ENCODE measurements at regions not wholly inside any gene's neighbourhood (a gene's known extent, or its start where the extent isn't known, plus 50 kb on each side); places are given as distances from the start of the nearest gene placed in this dataset.
"Not testable (repeated sequence)": the region's sequence is repeated elsewhere in the genome, so short reads cannot be mapped to it uniquely, and the experiment has no call there.

DNA sequence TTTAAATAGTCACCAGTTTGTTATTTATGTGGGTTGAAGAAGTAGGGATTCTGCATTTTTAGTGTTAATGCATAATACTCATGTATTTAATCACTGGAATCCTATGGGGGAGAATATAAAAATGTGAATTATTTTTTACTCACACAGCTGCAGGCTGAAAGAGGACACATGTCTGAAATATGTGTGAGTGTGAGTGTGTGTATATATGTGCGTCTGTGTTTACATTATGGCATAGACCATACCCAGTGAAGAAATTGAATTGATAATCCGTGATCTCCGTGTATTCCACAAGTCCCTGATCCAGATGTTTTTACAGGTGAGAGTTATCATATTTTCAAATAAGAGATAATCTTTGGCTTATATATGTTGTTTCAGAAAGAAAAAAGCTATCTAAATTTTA, 225.3 kb downstream of the ICOS start:
- no peak for DNase-seq (ENCODE audit: low read depth)
- TF ChIP-seq, protein P1, sequence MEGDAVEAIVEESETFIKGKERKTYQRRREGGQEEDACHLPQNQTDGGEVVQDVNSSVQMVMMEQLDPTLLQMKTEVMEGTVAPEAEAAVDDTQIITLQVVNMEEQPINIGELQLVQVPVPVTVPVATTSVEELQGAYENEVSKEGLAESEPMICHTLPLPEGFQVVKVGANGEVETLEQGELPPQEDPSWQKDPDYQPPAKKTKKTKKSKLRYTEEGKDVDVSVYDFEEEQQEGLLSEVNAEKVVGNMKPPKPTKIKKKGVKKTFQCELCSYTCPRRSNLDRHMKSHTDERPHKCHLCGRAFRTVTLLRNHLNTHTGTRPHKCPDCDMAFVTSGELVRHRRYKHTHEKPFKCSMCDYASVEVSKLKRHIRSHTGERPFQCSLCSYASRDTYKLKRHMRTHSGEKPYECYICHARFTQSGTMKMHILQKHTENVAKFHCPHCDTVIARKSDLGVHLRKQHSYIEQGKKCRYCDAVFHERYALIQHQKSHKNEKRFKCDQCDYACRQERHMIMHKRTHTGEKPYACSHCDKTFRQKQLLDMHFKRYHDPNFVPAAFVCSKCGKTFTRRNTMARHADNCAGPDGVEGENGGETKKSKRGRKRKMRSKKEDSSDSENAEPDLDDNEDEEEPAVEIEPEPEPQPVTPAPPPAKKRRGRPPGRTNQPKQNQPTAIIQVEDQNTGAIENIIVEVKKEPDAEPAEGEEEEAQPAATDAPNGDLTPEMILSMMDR (IDR thresholded peaks at IDR 0.05; ENCODE audit: low read length, missing control alignments) = no peak
- no peak overlapping the region for H3K4me3 ChIP-seq (replicated peaks; ENCODE audit: low read depth, low read length)

DNA sequence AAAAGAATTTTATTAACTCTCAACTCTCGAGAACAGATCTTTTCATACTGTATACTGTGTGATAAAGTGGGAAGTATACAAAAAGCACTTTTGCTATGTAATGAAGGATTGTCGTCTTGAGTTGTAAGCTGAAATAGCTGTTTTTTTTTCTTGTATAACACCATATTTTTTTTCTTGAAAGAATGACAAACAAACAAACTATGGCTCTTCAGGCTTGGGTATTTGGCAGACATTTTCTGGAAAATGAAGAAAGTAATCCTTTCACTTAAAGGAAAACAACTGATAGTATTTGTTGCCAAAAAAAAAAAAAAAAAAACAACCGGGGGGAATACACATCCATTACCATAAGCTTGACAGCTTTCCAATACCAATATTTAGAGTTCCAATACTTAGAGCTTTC, 230.4 kb downstream of the ICOS start:
- no peak for DNase-seq (ENCODE audit: low read depth)
- no peak overlapping the region for H3K4me3 ChIP-seq (replicated peaks; ENCODE audit: low read depth, low read length)
- TF ChIP-seq, protein P1 (IDR thresholded peaks at IDR 0.05; ENCODE audit: low read length, missing control alignments) = no peak

DNA sequence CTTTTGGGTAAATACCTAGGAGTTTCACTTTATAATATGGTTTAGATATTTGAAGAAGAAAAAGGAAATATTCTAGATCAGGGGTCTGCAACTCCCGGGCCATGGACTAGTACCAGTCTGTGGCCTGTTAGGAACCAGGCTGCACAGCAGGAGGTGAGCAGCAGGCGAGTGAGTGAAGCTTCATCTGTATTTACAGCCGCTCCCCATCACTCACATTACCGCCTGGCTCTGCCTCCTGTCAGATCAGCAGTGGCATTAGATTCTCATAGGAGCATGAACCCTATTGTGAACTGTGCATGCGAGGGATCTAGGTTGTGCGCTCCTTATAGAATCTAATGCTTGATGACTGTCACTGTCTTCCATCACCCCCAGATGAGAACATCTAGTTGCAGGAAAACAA, 231.1 kb downstream of the ICOS start:
- not testable (repeated sequence) for H3K4me3 ChIP-seq (replicated peaks; ENCODE audit: low read depth, low read length); DNase-seq (ENCODE audit: low read depth)

DNA sequence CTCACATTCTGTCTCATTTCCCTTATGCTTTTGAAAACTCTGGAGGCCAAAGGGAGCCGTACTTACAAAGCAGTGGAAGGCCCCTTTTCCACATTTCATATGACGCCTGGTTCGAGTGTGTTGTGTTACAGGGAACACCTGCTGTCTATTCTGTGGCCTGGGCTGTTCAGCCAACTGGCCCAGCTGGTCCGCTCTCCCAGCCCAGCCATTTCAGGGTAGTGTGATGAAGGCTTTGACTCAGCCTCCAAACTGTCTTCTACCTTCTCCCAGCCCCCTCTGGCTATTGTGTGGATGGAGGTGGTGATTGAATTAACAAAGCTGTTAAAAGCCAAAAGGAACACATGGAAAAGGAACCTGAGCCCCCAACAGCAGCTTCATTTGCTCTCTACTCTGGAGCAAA, 233.8 kb downstream of the ICOS start:
- TF ChIP-seq, protein P1 (IDR thresholded peaks at IDR 0.05; ENCODE audit: low read length, missing control alignments) = no peak
- H3K4me3 ChIP-seq (replicated peaks; ENCODE audit: low read depth, low read length) = no peak overlapping the region
- no peak for DNase-seq (ENCODE audit: low read depth)

DNA sequence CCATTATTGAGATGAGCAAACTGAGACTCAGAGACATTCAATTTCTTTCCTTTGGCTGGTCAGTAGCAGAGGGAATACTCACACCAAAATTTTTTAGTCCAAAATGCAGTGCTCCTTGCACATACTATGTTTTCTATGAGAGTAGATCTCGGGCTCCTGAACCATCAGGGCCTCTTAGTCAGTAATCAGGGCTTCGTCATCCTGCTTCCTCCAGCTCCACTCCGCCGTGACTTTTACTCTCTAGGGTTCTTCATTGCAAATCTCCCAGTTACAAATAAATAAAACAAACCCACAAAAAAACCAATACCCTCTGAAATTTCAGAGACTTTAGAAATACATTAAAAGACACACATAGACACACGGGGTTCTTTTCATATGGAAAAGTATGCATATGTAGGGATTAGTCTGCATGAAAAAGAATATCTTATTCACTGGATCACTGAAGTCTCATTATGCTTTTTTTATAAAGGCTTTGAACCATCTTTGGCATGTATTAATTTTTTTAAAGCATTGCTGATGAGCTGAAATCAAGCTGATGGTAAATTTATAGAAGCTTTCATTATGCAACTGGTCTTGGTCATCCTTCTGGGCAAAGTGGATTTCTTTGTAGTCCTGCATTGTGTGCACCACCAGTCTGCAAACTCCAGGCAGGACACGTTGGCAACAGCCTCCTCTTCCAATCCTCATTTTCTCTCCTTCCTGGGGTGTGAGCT, 235.0 kb downstream of the ICOS start:
- TF ChIP-seq, protein P1 (IDR thresholded peaks at IDR 0.05; ENCODE audit: low read length, missing control alignments) = no peak
- H3K4me3 ChIP-seq (replicated peaks; ENCODE audit: low read depth, low read length) = no peak overlapping the region
- no peak for DNase-seq (ENCODE audit: low read depth)

DNA sequence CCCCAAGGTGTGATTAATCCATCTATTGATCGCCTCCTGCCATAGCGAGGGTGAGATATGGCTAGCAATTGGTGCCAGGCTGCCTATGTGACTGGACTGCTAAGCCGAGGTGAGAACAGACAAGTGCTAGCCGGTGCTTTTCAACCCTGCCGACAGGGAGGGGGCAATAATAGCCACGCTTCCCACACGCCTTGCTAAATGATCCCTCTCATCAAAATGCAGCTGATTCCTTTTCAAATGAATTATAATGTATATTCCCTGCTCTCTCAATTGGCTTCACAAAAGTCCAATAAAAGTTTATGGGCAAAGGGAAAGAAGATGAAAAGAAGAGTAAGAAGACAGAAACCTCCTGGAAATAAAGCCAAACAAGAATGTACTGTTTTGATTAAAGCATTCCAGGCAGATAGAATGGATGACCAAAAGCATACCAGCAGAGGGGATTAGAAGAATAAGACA, 235.6 kb downstream of the ICOS start:
- no peak for DNase-seq (ENCODE audit: low read depth)
- TF ChIP-seq, protein P1 (IDR thresholded peaks at IDR 0.05; ENCODE audit: low read length, missing control alignments) = no peak
- no peak overlapping the region for H3K4me3 ChIP-seq (replicated peaks; ENCODE audit: low read depth, low read length)

DNA sequence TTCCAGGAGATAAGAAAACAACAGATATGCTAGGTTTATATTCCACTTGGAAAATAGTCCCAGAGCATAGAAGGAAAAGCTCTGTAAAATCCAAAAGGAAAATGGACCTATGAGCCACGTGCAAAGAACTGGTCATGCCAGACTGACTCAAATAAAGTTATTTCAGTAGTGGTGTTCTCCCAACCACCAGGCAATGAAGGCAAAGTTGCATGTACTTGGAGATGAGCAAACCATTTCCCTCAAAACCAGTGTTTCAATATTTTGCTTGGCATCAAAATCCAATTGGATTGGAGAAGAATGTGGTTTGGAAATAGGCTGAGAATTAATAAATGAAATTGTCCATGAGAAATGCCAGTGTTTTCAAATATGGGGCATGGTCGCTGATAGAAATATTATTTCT, 237.5 kb downstream of the ICOS start:
- TF ChIP-seq, protein P1 (IDR thresholded peaks at IDR 0.05; ENCODE audit: low read length, missing control alignments) = no peak
- DNase-seq (ENCODE audit: low read depth) = no peak

More for the DNA sequence above, 237.5 kb downstream of the ICOS start:
- H3K4me3 ChIP-seq (replicated peaks; ENCODE audit: low read depth, low read length) = no peak overlapping the region
